Upper lobe of right lung (tissue), 1 donor: ENCODE measurements at regions not wholly inside any gene's neighbourhood (a gene's known extent, or its start where the extent isn't known, plus 50 kb on each side); places are given as distances from the start of the nearest gene placed in this dataset.
"Not testable (repeated sequence)": the region's sequence is repeated elsewhere in the genome, so short reads cannot be mapped to it uniquely, and the experiment has no call there.

Experiments
- ATAC-seq: fragments of 200-7000 bp; cut with Tn5 transposase; one replicate; pipeline ENCODE4 v1.9.1; 2020; ENCODE audit warnings: mild to moderate bottlenecking, moderate library complexity
- DNase-seq: peaks from one replicate; pipeline ENCODE4 v3.0.0-alpha.2; 2020
- H3K27ac ChIP-seq: fragments of 200-600 bp; one replicate; pipeline ENCODE4 v1.8.0; 2022
- H3K27me3 ChIP-seq: fragments of 200-600 bp; one replicate; pipeline ENCODE4 v1.8.0; 2022; ENCODE audit warnings: mild to moderate bottlenecking
- H3K36me3 ChIP-seq: fragments of 200-600 bp; one replicate; pipeline ENCODE4 v1.8.0; 2022
- H3K4me1 ChIP-seq: fragments of 200-600 bp; one replicate; pipeline ENCODE4 v1.8.0; 2022
- H3K4me3 ChIP-seq: fragments of 200-600 bp; one replicate; pipeline ENCODE4 v1.8.0; 2022; ENCODE audit warnings: mild to moderate bottlenecking
- H3K9me3 ChIP-seq: fragments of 200-600 bp; one replicate; pipeline ENCODE4 v1.8.0; 2022
- CTCF ChIP-seq: fragments of 200-600 bp; IDR thresholded peaks from one replicate; pipeline ENCODE4 v1.8.0; 2022; ENCODE audit warnings: antibody characterized with exemption
- intact Hi-C: fragments of 100-400 bp; cut with DNase I; formaldehyde crosslinking; loops from one replicate; pipeline ENCODE4 v1.11.0; 2022
- donor health status: DM: no; HTN: yes; CAD: no; lungs with severe emphysema.

- H3K9me3 ChIP-seq, H3K4me1 ChIP-seq, intact Hi-C loops, H3K27me3 ChIP-seq, DNase-seq, H3K4me3 ChIP-seq, H3K27ac ChIP-seq, ATAC-seq, H3K36me3 ChIP-seq: not testable (repeated sequence)
Observed at GRCh38 chr7:58085444-58085843, 635.5 kb downstream of the ZNF716 start.

GRCh38 chr7:58086461-58086860, 636.5 kb downstream of the ZNF716 start:
- TF ChIP-seq CTCF: no peak

GRCh38 chr7:58086871-58087535, 637.0 kb downstream of the ZNF716 start:
- intact Hi-C loops: no loop called here
- Histone ChIP-seq H3K4me1 (no peaks in the 10 kb centered on the region), H3K4me3 (no peak overlapping the region), H3K9me3 (no peaks in the 10 kb centered on the region), H3K27me3 (no peaks in the 10 kb centered on the region), H3K36me3 (no peaks in the 10 kb centered on the region), H3K27ac (no peak overlapping the region)
- ATAC-seq (no peak), DNase-seq (peak; percentile 53)
- no peak for TF ChIP-seq CTCF

More at GRCh38 chr7:58086461-58086860, 636.5 kb downstream of the ZNF716 start:
- DNase-seq: peak; percentile 33
- Histone ChIP-seq H3K4me1 (no peaks in the 10 kb centered on the region), H3K4me3 (no peak overlapping the region), H3K36me3 (no peaks in the 10 kb centered on the region), H3K9me3 (no peaks in the 10 kb centered on the region), H3K27me3 (no peaks in the 10 kb centered on the region), H3K27ac (no peak overlapping the region)
- intact Hi-C loops: no loop called here
- no peak for ATAC-seq

- ATAC-seq (no peak), DNase-seq (peak; percentile 41)
- H3K27me3 ChIP-seq: no peaks in the 10 kb centered on the region
- H3K4me3 ChIP-seq: no peak overlapping the region
- H3K27ac ChIP-seq: no peak overlapping the region
- H3K4me1 ChIP-seq: no peaks in the 10 kb centered on the region
- no peak for TF ChIP-seq CTCF
- H3K36me3 ChIP-seq: no peaks in the 10 kb centered on the region
- intact Hi-C loops: no loop called here
- no peaks in the 10 kb centered on the region for H3K9me3 ChIP-seq
Observed at GRCh38 chr7:58087536-58088190, 637.7 kb downstream of the ZNF716 start.

- H3K27ac ChIP-seq, H3K36me3 ChIP-seq, ATAC-seq, H3K9me3 ChIP-seq, H3K27me3 ChIP-seq, intact Hi-C loops, H3K4me3 ChIP-seq, H3K4me1 ChIP-seq: not testable (repeated sequence)
- DNase-seq: peak; percentile 32
Observed at GRCh38 chr7:58088191-58088560, 638.2 kb downstream of the ZNF716 start.

- intact Hi-C loops, H3K27me3 ChIP-seq, H3K4me3 ChIP-seq, H3K36me3 ChIP-seq, DNase-seq, ATAC-seq, H3K27ac ChIP-seq, H3K4me1 ChIP-seq, H3K9me3 ChIP-seq: not testable (repeated sequence)
Observed at GRCh38 chr7:58091063-58091462, 641.1 kb downstream of the ZNF716 start.
